Caco-2 (cell line): ENCODE measurements at regions not wholly inside any gene's neighbourhood (a gene's known extent, or its start where the extent isn't known, plus 50 kb on each side); places are given as distances from the start of the nearest gene placed in this dataset.

Source experiments
- BruUV-seq: library from RNA; stranded (reverse); fragments of 400-500 nt; replicated peaks from 2 replicates; lab custom pipeline; 2021; lab: Mats Ljungman, UMichigan
- CTCF ChIA-PET: fragments of 300-600 bp; sonication (Branson Sonifier 250); formaldehyde crosslinking; loops from one replicate; lab custom pipeline; 2022; ENCODE audit warnings: antibody characterized with exemption; lab: Charles Lee
- POLR2A ChIA-PET: fragments of 300-600 bp; sonication (Branson Sonifier 250); formaldehyde crosslinking; loops from one replicate; lab custom pipeline; 2022; ENCODE audit warnings: antibody characterized with exemption; lab: Charles Lee
- DNase-seq, 2 experiments: peaks; one replicate each; pipeline versions ENCODE4 v3.0.0 to v3.0.0-alpha.2; 2020 to 2022
- H3K27me3 ChIP-seq: replicated peaks from 2 replicates; pipeline ENCODE4 v1.6.0; 2011; ENCODE audit warnings: low read length; ENCODE audit not compliant: control insufficient read depth, insufficient read depth
- H3K36me3 ChIP-seq: 2 replicates; pipeline ENCODE4 v1.5.1; 2011; ENCODE audit warnings: low read length; ENCODE audit not compliant: control insufficient read depth, insufficient read depth
- H3K4me1 ChIP-seq: fragments of 250-450 bp; sonication (Bioruptor Pico); 2 replicates; pipeline ENCODE4 v1.5.1; 2020; ENCODE audit warnings: mild to moderate bottlenecking
- H3K4me3 ChIP-seq: 2 replicates; pipeline ENCODE4 v1.5.1; 2011; ENCODE audit warnings: low read depth, mild to moderate bottlenecking, control low read depth, low read length
- H3K9me3 ChIP-seq: fragments of 250-450 bp; sonication (Bioruptor Pico); 2 replicates; pipeline ENCODE4 v1.5.1; 2020; ENCODE audit warnings: mild to moderate bottlenecking, moderate library complexity
- H3K27ac Mint-ChIP-seq: one replicate; pipeline ENCODE4 v1.8.0; 2022; ENCODE audit warnings: mixed read lengths; ENCODE audit not compliant: unreplicated experiment
- H3K27me3 Mint-ChIP-seq: one replicate; pipeline ENCODE4 v1.8.0; 2022; ENCODE audit warnings: mixed read lengths; ENCODE audit not compliant: insufficient read depth, unreplicated experiment
- H3K36me3 Mint-ChIP-seq: one replicate; pipeline ENCODE4 v1.8.0; 2022; ENCODE audit warnings: mild to moderate bottlenecking, mixed read lengths; ENCODE audit not compliant: insufficient read depth, unreplicated experiment
- H3K4me1 Mint-ChIP-seq: one replicate; pipeline ENCODE4 v1.8.0; 2022; ENCODE audit warnings: low read depth, mixed read lengths; ENCODE audit not compliant: unreplicated experiment
- H3K4me3 Mint-ChIP-seq: one replicate; pipeline ENCODE4 v1.8.0; 2022; ENCODE audit warnings: mild to moderate bottlenecking, moderate library complexity, mixed read lengths; ENCODE audit not compliant: unreplicated experiment
- H3K9me3 Mint-ChIP-seq: one replicate; pipeline ENCODE4 v1.8.0; 2022; ENCODE audit warnings: mixed read lengths; ENCODE audit not compliant: unreplicated experiment
- intact Hi-C: fragments of 100-400 bp; cut with micrococcal nuclease; formaldehyde crosslinking; loops from one replicate; pipeline ENCODE4 v1.10.0; 2022; ENCODE audit not compliant: unreplicated experiment
- TF ChIP-seq, protein P1 (sequence below), 2 experiments: fragments of 200-600 bp in 1 of 2; IDR thresholded peaks; 1 replicate in 1 of 2; 2 replicates in 1 of 2; pipeline versions ENCODE4 v1.5.1 to v1.8.0; 2011 to 2022; ENCODE audit warnings: antibody characterized with exemption in 1 of 2, control low read depth in 1 of 2, inconsistent platforms in 1 of 2, low read depth in 1 of 2, low read length in 1 of 2, mild to moderate bottlenecking in 1 of 2, moderate library complexity in 1 of 2; ENCODE audit not compliant: insufficient read depth in 1 of 2, severe bottlenecking in 1 of 2, unreplicated experiment in 1 of 2

- H3K36me3 ChIP-seq, result no peaks in the 10 kb centered on the region
- Mint-ChIP-seq H3K27ac (no peak overlapping the region), H3K36me3 (no peaks in the 10 kb centered on the region), H3K27me3 (no peaks in the 10 kb centered on the region), H3K4me3 (no peak overlapping the region), H3K9me3 (peaks cover 11% of the 10 kb centered on the region), H3K4me1 (no peaks in the 10 kb centered on the region)
- DNase-seq, result no peak
- no peak overlapping the region for H3K4me3 ChIP-seq
- H3K4me1 ChIP-seq, result no peaks in the 10 kb centered on the region
- TF ChIP-seq, protein P1, sequence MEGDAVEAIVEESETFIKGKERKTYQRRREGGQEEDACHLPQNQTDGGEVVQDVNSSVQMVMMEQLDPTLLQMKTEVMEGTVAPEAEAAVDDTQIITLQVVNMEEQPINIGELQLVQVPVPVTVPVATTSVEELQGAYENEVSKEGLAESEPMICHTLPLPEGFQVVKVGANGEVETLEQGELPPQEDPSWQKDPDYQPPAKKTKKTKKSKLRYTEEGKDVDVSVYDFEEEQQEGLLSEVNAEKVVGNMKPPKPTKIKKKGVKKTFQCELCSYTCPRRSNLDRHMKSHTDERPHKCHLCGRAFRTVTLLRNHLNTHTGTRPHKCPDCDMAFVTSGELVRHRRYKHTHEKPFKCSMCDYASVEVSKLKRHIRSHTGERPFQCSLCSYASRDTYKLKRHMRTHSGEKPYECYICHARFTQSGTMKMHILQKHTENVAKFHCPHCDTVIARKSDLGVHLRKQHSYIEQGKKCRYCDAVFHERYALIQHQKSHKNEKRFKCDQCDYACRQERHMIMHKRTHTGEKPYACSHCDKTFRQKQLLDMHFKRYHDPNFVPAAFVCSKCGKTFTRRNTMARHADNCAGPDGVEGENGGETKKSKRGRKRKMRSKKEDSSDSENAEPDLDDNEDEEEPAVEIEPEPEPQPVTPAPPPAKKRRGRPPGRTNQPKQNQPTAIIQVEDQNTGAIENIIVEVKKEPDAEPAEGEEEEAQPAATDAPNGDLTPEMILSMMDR (IDR thresholded peaks at IDR 0.05; ENCODE audit: insufficient read depth in 1 of 2, low read depth in 1 of 2, low read length in 1 of 2, severe bottlenecking in 1 of 2, unreplicated experiment in 1 of 2), result no peak
- H3K9me3 ChIP-seq, result no peaks in the 10 kb centered on the region
- POLR2A ChIA-PET, result no interaction called here
- H3K27me3 ChIP-seq, result no peaks in the 10 kb centered on the region
- intact Hi-C loops, result no loop called here
- CTCF ChIA-PET, result no interaction called here
- BruUV-seq, result no TSS peak
These were observed 532.3 kb upstream of the SMIM31 start for GRCh38 chr4:164221631-164222030.

- no peaks in the 10 kb centered on the region for H3K36me3 Mint-ChIP-seq
- intact Hi-C loops, result no loop called here
- TF ChIP-seq, protein P1 (IDR thresholded peaks at IDR 0.05; ENCODE audit: insufficient read depth in 1 of 2, low read depth in 1 of 2, low read length in 1 of 2, severe bottlenecking in 1 of 2, unreplicated experiment in 1 of 2), result no peak
- Histone ChIP-seq H3K27me3 (no peaks in the 10 kb centered on the region), H3K4me3 (no peak overlapping the region), H3K36me3 (no peaks in the 10 kb centered on the region), H3K4me1 (no peaks in the 10 kb centered on the region), H3K9me3 (no peaks in the 10 kb centered on the region)
- no peak overlapping the region for H3K4me3 Mint-ChIP-seq
- BruUV-seq, result no TSS peak
- H3K27me3 Mint-ChIP-seq, result no peaks in the 10 kb centered on the region
- no peak overlapping the region for H3K27ac Mint-ChIP-seq
- POLR2A ChIA-PET, result no interaction called here
- no peaks in the 10 kb centered on the region for H3K4me1 Mint-ChIP-seq
- H3K9me3 Mint-ChIP-seq, result no peaks in the 10 kb centered on the region
- DNase-seq, result no peak
- CTCF ChIA-PET, result no interaction called here
These were observed 529.1 kb upstream of the SMIM31 start for GRCh38 chr4:164224871-164225270.

GRCh38 chr4:164229255-164229654, 524.7 kb upstream of the SMIM31 start:
- H3K36me3 Mint-ChIP-seq, result no peaks in the 10 kb centered on the region
- BruUV-seq, result no TSS peak
- intact Hi-C loops, result no loop called here
- Histone ChIP-seq H3K27me3 (no peaks in the 10 kb centered on the region), H3K36me3 (no peaks in the 10 kb centered on the region), H3K4me3 (no peak overlapping the region), H3K9me3 (no peaks in the 10 kb centered on the region), H3K4me1 (no peaks in the 10 kb centered on the region)
- TF ChIP-seq, protein P1 (IDR thresholded peaks at IDR 0.05; ENCODE audit: insufficient read depth in 1 of 2, low read depth in 1 of 2, low read length in 1 of 2, severe bottlenecking in 1 of 2, unreplicated experiment in 1 of 2), result no peak
- H3K4me1 Mint-ChIP-seq, result no peaks in the 10 kb centered on the region
- no peaks in the 10 kb centered on the region for H3K27me3 Mint-ChIP-seq
- H3K27ac Mint-ChIP-seq, result no peak overlapping the region
- POLR2A ChIA-PET, result no interaction called here
- H3K9me3 Mint-ChIP-seq, result no peaks in the 10 kb centered on the region
- CTCF ChIA-PET, result no interaction called here
- DNase-seq, result no peak
- no peak overlapping the region for H3K4me3 Mint-ChIP-seq
